Cerebellar cortex (tissue), 1 donor: ENCODE measurements at regions not wholly inside any gene's neighbourhood (a gene's known extent, or its start where the extent isn't known, plus 50 kb on each side); places are given as distances from the start of the nearest gene placed in this dataset.
"Not testable (repeated sequence)": the region's sequence is repeated elsewhere in the genome, so short reads cannot be mapped to it uniquely, and the experiment has no call there.

ENCODE experiments used
- DNase-seq: peaks from one replicate; pipeline ENCODE4 v3.0.0-alpha.2; 2015; ENCODE audit warnings: low spot score

GRCh38 chr5:92163906-92164305 lies 780.8 kb upstream of the ARRDC3 start:
- DNase-seq: no peak

DNA sequence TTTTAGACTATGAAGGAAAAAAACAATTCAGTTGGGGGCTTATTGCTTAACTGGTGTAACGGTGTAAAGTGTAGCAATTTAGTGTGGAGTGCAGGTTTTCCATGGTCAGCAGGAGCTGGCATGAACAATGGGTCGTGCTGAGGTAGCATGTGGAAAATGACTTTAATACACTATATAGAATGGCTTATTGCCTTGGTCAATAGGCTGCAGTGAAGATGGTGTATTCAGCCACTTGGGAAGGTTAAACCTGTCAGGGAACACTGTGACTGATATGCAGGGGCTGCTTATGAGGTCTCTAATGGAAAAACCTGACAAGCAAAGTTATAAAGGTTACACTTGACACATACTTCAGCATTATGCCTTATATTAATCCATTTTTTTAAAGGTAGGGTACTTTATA lies 764.7 kb upstream of the ARRDC3 start:
- DNase-seq: no peak

- DNase-seq: no peak
Observed at GRCh38 chr5:92147266-92147665, 764.1 kb upstream of the ARRDC3 start.

DNA sequence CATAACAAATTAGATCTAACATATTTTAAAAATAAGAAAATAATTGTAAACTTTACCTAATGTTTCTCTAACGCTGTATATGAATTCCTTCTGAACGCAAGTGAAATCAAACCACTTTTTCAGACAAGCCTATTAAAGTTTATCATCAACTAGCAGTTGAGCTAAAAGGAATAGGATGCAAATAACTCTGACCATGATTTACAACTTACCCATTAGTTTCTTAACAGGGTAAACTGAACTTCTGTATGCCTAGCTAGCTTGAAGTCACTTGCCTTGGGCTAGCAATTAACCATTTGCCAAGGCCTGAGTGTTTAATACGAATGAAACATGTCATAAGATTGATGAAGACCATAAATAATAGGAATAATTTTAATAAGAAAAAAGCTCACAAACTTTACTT lies 762.7 kb upstream of the ARRDC3 start:
- no peak for DNase-seq

DNA sequence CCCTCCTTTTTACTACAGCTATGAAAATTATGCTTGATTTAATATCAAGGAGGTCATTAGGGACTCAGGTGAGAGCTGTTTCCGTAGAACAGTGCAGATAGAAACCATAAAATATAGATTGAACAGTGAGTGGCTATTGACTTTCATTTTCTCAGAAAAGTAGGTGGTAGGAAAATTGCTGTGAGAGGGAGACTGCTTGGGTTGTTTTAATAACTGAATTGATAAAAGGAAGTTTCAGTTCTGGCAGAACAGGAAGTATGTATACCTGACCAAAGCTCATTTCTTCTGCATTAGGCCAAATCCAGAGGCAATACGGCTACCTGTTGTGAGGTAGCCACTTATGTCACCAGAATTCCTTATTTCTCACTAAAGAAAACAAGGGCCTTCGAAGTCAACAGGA lies 761.7 kb upstream of the ARRDC3 start:
- DNase-seq: no peak

GRCh38 chr5:92132294-92132908 lies 749.3 kb upstream of the ARRDC3 start:
- DNase-seq: not testable (repeated sequence)

DNA sequence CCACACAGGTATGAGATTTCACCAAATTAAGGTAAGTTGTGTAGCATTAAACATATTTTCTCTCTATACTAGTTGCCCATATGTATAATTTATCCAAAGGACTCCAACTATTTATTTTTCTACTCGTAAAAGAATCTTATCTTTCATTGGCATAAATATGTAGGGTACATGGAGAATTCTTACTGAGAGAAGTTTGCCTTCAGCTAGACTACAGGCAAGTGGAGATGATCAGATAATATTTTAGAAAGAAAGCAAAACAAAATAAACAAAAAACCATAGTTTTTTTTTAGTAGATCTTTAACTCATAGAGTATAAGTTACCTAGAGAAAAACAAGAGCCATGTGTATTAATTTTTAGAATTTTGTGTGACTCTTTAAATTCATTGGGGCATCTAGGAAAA lies 743.1 kb upstream of the ARRDC3 start:
- no peak for DNase-seq

GRCh38 chr5:92119110-92119509 lies 736.0 kb upstream of the ARRDC3 start:
- DNase-seq: no peak

DNA sequence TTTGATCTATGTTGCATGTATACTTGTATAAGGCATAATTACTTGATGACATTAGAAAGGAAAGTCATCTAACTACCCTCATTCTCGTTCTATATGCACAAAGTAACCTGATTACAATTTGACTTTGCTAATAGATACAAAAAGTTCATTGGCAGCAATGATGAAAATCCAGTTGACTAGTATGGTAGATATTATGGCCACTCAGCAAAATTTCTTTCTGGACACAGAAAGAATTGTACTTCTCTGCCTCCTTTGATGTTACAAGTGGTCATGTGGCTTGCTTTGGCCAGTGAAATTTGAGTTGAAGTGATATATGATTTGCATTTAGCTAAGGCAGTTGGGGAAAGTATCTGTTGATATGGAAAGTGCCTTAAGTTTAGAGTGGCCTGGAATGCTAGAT lies 723.7 kb upstream of the ARRDC3 start:
- no peak for DNase-seq

- no peak for DNase-seq
Observed at GRCh38 chr5:92104126-92104525, 721.0 kb upstream of the ARRDC3 start.

- DNase-seq: no peak
Observed at GRCh38 chr5:92102313-92102712, 719.2 kb upstream of the ARRDC3 start.

DNA sequence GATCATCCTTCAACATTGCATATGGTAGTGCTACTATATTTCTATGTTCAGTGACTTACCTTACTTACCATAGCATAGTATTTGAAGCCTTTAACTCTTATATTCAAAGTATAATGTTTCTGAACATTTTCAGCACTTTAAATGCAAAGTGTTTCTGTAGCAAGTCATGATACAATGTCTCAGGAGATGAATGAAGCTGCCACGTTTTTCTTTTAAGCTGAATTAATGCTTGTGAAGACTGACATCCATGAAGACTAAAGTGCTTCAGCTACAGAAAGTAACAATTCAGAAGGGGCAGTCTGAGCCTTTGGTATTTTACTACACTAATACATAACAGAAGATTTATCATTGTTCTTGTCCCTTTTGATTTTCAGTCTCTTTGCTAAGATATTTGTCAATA lies 709.1 kb upstream of the ARRDC3 start:
- no peak for DNase-seq

- no peak for DNase-seq
Observed at GRCh38 chr5:92086059-92086811, 703.1 kb upstream of the ARRDC3 start.

DNA sequence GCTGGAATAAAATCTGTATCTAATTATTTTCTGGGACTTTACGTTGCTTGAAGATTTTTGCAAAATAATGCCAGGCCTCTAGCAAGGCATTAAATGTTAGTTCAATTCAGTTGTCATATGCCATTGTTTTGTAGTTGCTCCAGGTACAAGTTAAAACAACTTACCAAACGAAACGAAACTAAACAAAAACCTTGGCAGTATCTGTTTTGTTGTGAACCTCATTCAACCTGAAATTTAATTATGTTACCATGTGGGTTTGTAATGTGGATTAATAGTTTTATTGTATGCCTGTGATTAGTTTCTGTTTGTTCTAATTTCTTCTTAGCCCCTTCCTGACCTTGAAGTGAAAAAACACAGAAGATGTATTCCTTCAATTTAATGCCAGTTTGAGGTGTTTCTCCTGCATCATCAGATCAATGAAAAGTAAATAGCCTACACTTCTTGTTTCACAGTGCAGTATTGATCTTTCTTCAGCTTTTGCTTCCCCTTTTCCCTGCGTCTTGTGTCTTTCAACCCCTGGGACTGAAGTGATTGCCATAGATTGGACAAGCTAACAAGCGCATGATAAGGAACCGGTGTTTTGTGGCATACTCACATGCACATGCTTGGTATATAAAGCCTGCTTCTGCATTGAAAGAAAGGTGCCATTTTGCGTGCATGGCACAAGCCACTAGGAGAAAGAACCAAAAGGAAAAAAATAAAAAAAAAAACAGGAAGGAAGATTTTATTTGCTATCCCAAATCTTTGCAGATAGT lies 699.0 kb upstream of the ARRDC3 start:
- DNase-seq: no peak

GRCh38 chr5:92070786-92071185 lies 687.7 kb upstream of the ARRDC3 start:
- DNase-seq: no peak

DNA sequence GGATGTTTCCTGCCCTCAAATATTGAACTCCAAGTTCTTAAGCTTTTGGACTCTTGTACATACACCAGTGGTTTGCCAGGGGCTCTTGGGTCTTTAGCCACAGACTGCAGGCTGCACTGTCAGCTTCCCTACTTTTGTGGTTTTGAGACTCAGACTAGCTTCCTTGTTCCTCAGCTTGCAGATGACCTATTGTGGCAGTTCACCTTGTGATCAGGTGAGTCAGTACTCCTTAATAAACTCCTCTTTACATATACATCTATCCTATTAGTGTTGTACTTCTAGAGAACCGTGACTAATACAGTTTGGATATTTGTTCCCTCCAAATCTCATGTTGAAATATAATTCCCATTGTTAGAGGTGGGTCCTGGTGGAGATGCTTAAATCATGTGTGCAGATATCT lies 681.9 kb upstream of the ARRDC3 start:
- no peak for DNase-seq

DNA sequence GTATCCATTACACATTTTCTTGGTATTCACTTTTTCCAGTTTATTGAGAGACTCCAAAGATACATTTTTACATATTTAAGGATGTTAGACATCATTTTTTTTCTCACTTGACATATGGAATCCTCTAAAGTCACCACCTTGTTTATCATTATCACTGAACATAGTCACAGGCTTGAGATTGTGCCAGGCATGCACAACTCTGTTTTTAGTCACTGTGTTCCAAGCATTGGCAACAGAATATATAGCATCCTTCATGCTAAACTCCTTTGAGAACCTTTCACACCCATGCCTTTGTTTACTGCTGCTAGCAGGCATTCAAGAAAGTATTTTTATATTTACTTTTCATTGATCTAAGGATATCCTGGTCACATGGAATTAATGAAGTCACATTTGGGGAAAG lies 668.6 kb upstream of the ARRDC3 start:
- DNase-seq: no peak

GRCh38 chr5:92050970-92051369 lies 667.9 kb upstream of the ARRDC3 start:
- no peak for DNase-seq

DNA sequence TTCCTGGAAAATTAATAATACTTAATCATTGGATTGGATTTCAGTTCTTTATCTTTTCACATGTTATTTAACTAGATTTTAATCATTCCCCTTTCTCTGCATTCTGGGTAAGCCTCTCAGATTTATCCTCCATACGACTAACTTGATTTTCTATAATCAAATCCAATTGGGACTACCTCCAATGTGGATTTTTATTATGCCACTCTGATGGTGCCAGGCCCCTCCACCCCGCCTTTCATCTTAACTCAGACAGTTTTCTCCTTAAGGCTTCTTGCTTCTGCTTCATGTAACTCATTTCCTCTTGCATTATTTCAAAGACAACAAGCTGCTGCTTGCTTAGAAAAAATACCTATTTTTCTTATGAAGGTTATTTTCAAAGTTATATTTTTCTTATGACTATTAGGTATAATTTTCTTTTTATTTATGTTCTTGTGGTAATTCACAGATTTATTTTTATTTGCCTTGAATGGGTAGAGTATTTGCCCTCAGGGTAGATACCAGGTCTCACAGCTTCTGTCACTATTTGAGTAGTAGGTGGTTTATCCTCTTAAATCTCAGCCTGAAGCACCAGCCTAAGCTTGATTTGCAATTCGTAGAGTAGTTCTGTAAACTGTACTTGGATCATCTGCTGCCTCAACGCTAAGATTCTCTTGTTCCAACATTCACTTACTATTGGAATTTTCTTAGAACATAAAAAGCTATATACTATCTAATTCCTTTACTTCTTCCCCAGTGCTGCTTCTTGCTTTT lies 659.0 kb upstream of the ARRDC3 start:
- no peak for DNase-seq

DNA sequence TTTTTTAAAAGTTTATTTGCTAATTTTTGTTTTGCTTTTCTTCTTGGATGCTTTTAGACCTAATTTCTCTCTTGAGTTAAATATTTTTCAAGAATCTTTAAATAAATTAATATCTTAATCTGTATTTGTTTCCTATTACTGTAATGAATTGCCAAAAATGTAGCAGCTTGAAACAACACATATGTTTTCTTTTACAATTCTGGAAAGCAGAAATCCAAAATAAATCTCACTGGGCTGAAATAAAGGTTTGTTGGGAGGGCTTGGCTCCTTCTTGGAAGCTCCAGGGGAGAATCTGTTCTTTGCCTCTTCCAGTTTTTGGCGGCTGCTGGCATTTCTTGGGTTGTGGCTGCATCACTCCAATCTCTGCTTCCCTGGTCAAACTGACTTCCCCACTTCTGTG lies 658.1 kb upstream of the ARRDC3 start:
- no peak for DNase-seq

- not testable (repeated sequence) for DNase-seq
Observed at GRCh38 chr5:92029792-92030191, 646.7 kb upstream of the ARRDC3 start.

DNA sequence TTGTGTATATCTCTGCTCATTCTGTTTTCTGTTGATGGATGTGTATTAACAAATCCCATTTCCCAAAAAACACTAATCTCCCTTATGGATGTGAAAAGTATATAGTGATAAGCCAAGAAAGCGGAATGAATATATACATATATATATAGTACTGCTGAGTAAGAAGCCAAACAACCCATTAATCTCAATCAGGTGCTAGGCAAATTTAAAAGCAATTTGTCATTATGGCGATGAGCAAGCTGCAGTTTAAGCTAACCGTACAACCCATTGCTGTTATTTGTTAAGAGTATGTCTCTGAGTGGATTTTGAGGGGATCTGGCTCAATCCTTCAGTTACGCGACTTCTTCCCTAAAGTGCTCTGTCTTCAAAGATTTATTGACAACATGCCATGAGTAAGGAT lies 640.4 kb upstream of the ARRDC3 start:
- no peak for DNase-seq

GRCh38 chr5:92023141-92023471 lies 640.0 kb upstream of the ARRDC3 start:
- DNase-seq: no peak
